ENCODE measurements at regions not wholly inside any gene's neighbourhood (a gene's known extent, or its start where the extent isn't known, plus 50 kb on each side); places are given as distances from the start of the nearest gene placed in this dataset.

DNA sequence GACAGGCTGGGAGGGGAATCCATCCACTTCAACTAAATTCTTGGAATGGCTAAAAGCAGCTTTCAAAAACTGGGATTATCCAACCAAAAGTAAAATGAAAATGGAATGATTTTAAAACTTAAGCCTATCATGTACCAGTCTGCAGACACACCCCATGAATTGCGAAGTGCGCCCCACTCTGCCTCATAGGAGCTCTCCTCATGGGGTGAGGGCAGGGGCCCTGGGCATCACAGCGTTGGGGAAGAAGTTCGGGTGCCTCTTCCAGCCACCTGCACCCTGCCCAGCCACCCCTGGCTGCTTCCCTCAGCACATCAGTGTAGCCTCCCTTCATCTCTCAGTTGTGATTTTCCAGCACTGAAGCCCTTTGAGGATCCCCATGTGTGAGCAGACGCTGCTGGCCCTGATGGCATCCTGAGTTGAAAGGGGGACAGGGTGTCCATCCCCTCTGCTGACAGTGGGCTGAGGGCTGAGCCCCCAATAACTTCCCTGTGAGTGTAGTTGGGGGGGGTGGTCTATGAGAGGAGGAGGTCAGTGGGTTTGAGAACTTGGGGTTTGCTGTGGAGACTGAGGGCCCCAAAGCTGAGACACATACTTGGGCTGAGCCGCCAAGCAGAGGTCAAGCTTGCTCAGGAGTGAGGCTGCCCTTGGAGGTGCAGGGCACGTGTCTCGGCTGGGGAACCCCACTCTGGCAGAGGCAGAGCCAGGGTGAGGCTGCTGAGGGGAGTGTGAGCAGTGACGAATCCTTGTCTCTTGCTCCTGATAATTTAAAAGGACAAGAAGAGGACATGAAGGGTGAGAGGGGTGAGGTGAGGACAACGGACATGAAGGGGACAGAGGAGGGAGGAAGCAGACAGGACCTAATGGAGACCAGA, 542.1 kb downstream of the TCERG1L start:
- no peak for DNase-seq (ENCODE audit: low read depth)

DNA sequence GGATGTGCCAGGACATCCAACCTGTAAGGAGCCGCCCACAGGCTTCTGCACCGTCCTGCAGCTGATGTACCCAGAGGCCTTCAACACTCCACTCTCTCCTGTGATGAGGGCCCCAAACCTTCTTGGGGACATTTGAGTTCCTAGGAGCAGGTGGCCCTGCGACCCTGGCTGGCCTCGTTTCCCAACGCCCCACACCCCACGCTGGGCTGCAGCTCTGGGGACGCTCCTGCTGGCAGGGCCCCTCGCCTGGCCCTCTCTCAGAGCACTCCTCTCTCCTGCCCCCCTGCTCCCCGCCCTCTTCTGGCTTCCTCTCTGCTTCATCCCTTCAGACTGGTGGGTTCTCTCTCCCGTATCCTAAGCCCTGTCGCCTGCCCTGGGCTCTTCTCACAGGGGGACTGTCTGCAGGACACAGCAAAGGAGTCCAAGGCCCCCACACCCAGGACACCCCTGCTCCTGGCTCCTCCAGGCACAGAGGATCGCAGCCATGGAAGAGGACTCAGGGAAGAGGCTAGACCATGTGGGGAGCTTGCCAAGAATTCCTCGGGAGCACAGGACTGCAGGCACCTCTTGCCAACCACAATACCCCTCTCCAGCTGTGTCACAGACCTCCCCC, 541.4 kb downstream of the TCERG1L start:
- no peak for DNase-seq (ENCODE audit: low read depth)

GRCh38 chr10:130771491-130771946, 540.0 kb downstream of the TCERG1L start:
- DNase-seq (ENCODE audit: low read depth): no peak

- no peak for DNase-seq (ENCODE audit: low read depth)
Measured at GRCh38 chr10:130772056-130772455, 539.5 kb downstream of the TCERG1L start.

DNA sequence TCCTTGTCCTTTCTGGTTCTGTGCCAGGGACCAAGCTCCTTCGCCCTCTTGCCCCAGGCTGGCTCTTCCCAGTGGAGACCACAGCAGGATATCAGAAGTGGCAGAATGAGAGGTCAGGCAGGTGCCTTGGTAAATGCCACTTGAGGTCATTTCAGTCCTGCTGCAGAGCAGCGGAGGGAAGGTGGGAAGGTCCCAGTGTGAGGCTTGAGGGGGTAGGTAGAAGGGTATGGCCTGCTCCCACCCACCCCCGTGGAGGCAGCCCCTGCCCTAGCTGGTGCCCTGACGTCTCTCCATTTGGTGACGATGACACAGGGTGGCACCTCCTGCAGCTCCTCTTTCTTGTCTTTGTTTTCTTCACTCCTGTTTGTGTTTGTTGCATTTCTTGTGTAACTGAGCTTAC, 538.8 kb downstream of the TCERG1L start:
- no peak for DNase-seq (ENCODE audit: low read depth)

DNA sequence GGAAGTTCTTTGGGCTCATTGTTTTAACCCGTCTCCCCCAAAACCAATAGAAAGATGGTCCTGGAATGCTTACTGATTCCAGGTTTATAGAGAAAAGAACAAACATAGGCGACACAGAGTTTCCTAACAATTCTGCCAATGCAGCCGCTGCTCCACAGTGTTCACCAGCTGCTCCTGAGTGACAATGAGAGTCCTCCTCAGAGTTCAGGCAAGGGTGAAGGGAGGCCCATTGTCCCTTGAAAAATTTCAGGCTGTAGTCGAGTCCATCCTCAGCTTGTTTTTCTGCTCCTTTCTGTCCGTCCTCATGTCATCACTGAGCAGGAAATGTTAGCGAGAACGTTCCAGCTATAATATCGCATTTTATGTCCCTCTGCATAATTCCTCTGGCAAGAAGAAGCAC, 537.6 kb downstream of the TCERG1L start:
- DNase-seq (ENCODE audit: low read depth): no peak

GRCh38 chr10:130774871-130775270, 536.6 kb downstream of the TCERG1L start:
- DNase-seq (ENCODE audit: low read depth): no peak

DNA sequence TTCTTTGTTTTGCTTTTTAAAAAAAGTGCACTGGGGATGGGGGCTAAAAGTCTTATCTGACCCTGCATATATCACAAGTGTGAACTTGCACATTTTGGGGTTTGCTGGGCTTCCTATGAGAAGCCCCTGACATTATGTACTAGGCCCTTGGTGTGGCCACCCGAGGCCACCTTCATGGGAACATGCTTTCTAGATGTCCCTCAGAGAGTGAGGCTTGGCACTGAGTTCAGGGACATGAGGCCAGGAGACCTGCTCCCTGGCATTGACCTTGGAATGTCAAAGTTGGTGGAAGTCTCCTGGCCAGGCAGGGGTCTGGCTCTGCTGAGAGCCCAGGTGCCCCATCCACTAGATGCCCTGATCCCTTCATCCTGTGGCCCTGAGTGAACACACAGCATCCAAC, 536.2 kb downstream of the TCERG1L start:
- no peak for DNase-seq (ENCODE audit: low read depth)

- DNase-seq (ENCODE audit: low read depth): no peak
Measured at GRCh38 chr10:130776724-130777123, 534.8 kb downstream of the TCERG1L start.

- no peak for DNase-seq (ENCODE audit: low read depth)
Measured at GRCh38 chr10:130777507-130778165, 533.9 kb downstream of the TCERG1L start.

GRCh38 chr10:130778166-130778545, 533.4 kb downstream of the TCERG1L start:
- no peak for DNase-seq (ENCODE audit: low read depth)

DNA sequence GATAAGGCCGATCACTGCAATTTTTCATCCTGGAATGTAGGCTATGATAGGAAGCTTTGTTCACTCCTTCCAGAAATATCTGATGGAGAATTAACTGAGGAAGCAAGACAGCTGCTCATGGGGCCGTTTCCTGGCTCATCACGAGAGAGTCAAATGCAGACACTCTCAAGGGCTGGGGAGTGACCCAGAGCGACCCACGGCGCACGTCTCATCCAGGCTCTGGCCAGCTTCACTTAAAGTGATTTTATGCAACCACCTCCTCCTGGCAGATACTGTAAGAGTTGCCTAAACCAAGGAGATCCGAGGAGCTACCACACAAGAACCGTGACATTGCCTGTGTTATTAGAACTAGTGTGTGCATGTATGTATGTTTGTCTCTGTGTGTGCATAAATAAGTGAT, 530.8 kb downstream of the TCERG1L start:
- DNase-seq (ENCODE audit: low read depth): no peak

DNA sequence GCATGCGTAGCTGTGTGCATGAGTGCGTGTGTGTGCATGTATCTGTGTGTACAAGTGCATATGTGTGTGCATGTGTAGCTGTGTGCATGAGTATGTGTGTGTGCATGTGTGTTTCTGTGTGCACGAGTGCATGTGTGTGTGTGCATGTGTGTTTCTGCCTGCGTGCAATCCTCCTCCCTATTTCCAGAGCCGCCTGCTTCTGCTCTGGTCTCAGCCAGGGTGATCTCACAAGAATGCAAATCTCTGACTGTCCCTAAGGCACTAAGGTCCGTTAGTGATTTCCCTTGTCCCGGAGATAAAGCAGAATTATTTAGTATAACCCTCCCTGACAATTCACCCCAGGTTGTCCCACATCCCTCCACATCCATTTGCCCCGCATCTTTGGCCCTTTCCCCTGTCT, 530.3 kb downstream of the TCERG1L start:
- DNase-seq (ENCODE audit: low read depth): no peak

GRCh38 chr10:130781623-130782022, 529.9 kb downstream of the TCERG1L start:
- DNase-seq (ENCODE audit: low read depth): no peak

GRCh38 chr10:130782467-130782866, 529.1 kb downstream of the TCERG1L start:
- DNase-seq (ENCODE audit: low read depth): no peak

DNA sequence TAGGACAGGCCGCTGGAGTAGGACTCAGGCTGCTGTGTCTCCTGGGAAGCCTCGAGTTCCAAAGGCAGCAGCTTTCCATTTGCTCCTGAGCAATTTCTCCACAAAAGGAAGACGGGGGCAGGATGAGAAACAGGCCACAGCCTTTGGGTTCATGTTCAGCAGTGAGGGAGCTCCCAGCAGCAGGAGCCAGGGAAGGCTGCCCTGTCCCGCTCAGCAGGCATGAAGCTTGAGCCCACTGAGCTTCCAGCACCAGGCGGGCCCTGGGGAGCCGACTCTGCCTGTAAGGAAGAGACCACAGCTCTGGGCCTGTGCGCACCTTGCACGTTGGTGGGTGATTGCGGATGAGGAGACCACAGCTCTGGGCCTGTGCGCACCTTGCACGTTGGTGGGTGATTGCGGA, 527.2 kb downstream of the TCERG1L start:
- DNase-seq (ENCODE audit: low read depth): no peak

- DNase-seq (ENCODE audit: low read depth): no peak
Measured at GRCh38 chr10:130786365-130786966, 525.1 kb downstream of the TCERG1L start.

DNA sequence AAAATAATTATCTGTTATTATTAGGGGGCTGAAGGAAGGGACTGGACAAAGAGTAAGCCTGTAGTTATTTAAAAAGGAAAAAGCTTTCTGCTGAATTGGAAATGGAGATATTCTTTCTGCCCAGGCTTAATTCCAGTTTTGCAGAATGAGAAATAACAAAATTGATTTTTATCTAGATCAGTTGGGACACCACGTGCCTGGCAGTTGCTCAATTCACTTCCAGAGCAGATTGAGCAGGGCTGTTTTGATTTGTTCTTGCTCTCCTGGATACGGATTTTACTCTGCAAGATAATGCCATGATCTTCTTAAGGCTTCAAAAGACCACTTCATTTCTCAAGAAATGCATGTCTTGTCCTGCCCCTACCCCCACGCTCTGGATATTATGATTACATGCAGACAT, 524.3 kb downstream of the TCERG1L start:
- DNase-seq (ENCODE audit: low read depth): no peak

- DNase-seq (ENCODE audit: low read depth): no peak
Measured at GRCh38 chr10:130787821-130788220, 523.7 kb downstream of the TCERG1L start.

DNA sequence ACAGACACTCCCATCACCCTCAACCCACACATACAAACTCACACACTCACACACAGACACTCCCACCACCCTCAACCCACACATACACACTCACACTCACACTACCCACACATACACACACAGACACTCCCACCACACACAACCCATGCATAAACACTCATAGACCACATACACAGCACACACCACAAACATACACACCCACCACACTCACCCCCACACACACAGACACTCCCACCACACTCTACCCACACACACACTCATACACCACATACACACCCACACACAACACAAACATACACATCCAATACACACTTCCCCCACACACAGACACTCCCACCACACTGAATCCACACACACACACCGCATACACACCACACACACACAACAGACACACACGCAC, 521.2 kb downstream of the TCERG1L start:
- no peak for DNase-seq (ENCODE audit: low read depth)

- no peak for DNase-seq (ENCODE audit: low read depth)
Measured at GRCh38 chr10:130792096-130792845, 519.2 kb downstream of the TCERG1L start.

GRCh38 chr10:130795819-130796218, 515.7 kb downstream of the TCERG1L start:
- DNase-seq (ENCODE audit: low read depth): no peak
